Peyer's patch (tissue), 4 donors: ENCODE measurements at regions not wholly inside any gene's neighbourhood (a gene's known extent, or its start where the extent isn't known, plus 50 kb on each side); places are given as distances from the start of the nearest gene placed in this dataset.

Source experiments
- DNase-seq, 3 donors: peaks; one replicate each; pipeline ENCODE4 v3.0.0-alpha.2; 2017 to 2019
- H3K27ac ChIP-seq, 4 donors: fragments of 200-600 bp; sonication (generic); one replicate each; pipeline ENCODE4 v1.5.1; 2016 to 2019
- H3K27me3 ChIP-seq, 2 donors: fragments of 200-600 bp; sonication (generic); one replicate each; pipeline ENCODE4 v1.5.1; 2019
- H3K36me3 ChIP-seq, 3 donors: fragments of 200-600 bp; sonication (generic); one replicate each; pipeline ENCODE4 v1.5.1; 2016 to 2019
- H3K4me1 ChIP-seq, 4 donors: fragments of 200-600 bp; sonication (generic); one replicate each; pipeline ENCODE4 v1.5.1; 2016 to 2019
- H3K4me3 ChIP-seq, 4 donors: fragments of 200-600 bp; sonication (generic); 1 replicate in 3 of 4; 2 replicates in 1 of 4; pipeline ENCODE4 v1.5.1; 2016 to 2019; ENCODE audit warnings: mild to moderate bottlenecking in 1 of 4
- H3K9me3 ChIP-seq, 4 donors: fragments of 200-600 bp; sonication (generic); one replicate each; pipeline ENCODE4 v1.5.1; 2016 to 2019; ENCODE audit warnings: mild to moderate bottlenecking in 1 of 4
- POLR2A ChIP-seq, 2 donors: fragments of 450-650 bp; IDR thresholded peaks; one replicate each; pipeline ENCODE4 v1.5.1; 2017; ENCODE audit warnings: antibody characterized with exemption in 2 of 2, mild to moderate bottlenecking in 2 of 2, moderate library complexity in 2 of 2
- TF ChIP-seq, protein P1 (sequence below), 6 experiments: fragments of 450-650 bp in 4 of 6; fragments of 200-600 bp in 2 of 6; sonication (generic) in 1 of 6; IDR thresholded peaks; one replicate each; pipeline ENCODE4 v1.5.1; 2017 to 2019; ENCODE audit warnings: antibody characterized with exemption in 6 of 6, mild to moderate bottlenecking in 3 of 6, moderate library complexity in 1 of 6

DNA sequence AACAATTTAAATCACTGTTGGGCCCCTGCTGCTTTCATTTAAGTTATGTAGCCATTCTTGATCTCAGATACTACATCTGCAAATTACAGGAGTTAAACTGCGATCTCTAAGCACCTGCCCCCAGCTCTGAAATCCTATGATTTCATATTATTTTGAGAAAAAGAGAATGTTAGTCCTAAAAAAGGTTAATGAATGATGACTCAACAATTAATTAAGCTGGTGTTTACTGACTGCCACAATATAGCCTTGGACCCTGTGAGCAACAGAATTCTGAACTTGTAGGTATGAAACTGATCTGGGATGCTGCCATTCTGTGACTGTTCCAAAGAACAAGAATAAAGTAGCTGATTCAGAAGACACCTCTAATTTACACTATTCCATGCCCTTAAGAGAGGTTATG lies 124.4 kb upstream of the FBXL7 start:
- H3K9me3 ChIP-seq, result no peaks in the 10 kb centered on the region
- no peaks in the 10 kb centered on the region for H3K4me1 ChIP-seq
- no peaks in the 10 kb centered on the region for H3K36me3 ChIP-seq
- H3K27ac ChIP-seq, result no peak overlapping the region
- H3K4me3 ChIP-seq, result no peak overlapping the region
- TF ChIP-seq, protein P1, sequence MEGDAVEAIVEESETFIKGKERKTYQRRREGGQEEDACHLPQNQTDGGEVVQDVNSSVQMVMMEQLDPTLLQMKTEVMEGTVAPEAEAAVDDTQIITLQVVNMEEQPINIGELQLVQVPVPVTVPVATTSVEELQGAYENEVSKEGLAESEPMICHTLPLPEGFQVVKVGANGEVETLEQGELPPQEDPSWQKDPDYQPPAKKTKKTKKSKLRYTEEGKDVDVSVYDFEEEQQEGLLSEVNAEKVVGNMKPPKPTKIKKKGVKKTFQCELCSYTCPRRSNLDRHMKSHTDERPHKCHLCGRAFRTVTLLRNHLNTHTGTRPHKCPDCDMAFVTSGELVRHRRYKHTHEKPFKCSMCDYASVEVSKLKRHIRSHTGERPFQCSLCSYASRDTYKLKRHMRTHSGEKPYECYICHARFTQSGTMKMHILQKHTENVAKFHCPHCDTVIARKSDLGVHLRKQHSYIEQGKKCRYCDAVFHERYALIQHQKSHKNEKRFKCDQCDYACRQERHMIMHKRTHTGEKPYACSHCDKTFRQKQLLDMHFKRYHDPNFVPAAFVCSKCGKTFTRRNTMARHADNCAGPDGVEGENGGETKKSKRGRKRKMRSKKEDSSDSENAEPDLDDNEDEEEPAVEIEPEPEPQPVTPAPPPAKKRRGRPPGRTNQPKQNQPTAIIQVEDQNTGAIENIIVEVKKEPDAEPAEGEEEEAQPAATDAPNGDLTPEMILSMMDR (IDR thresholded peaks at IDR 0.05), result no peak
- TF ChIP-seq POLR2A (IDR thresholded peaks at IDR 0.05), result no peak
- no peak for DNase-seq
- H3K27me3 ChIP-seq, result no peaks in the 10 kb centered on the region

DNA sequence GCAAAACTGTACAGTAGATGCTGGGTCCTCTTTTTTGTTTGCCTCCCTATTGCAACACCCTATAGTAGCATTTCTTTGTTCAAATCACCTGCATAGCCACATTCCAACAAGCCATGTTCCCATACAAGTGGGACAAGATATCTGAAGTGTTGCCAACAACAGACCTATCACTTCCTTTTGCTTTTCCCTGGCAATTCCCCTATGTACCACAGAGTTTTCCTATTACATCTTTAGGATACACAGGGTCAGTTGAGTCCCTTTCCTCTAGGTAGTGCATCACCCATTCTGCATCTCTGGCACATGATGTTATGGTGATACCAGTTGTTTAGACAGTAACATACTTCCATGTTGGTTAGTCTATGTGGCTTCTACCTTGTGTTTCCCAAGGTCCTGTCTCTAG lies 125.1 kb upstream of the FBXL7 start:
- TF ChIP-seq POLR2A (IDR thresholded peaks at IDR 0.05), result no peak
- TF ChIP-seq, protein P1 (IDR thresholded peaks at IDR 0.05), result no peak
- H3K27me3 ChIP-seq, result no peaks in the 10 kb centered on the region
- H3K36me3 ChIP-seq, result no peaks in the 10 kb centered on the region
- H3K4me1 ChIP-seq, result no peaks in the 10 kb centered on the region
- no peak overlapping the region for H3K27ac ChIP-seq
- H3K4me3 ChIP-seq, result no peak overlapping the region
- no peaks in the 10 kb centered on the region for H3K9me3 ChIP-seq
- no peak for DNase-seq

GRCh38 chr5:15373151-15373550 lies 126.8 kb upstream of the FBXL7 start:
- TF ChIP-seq, protein P1 (IDR thresholded peaks at IDR 0.05), result no peak
- no peak for TF ChIP-seq POLR2A (IDR thresholded peaks at IDR 0.05)
- Histone ChIP-seq H3K27me3 (no peaks in the 10 kb centered on the region), H3K4me3 (no peak overlapping the region), H3K9me3 (no peaks in the 10 kb centered on the region), H3K27ac (no peak overlapping the region), H3K36me3 (no peaks in the 10 kb centered on the region), H3K4me1 (no peaks in the 10 kb centered on the region)
- no peak for DNase-seq

GRCh38 chr5:15371184-15371583 lies 128.8 kb upstream of the FBXL7 start:
- TF ChIP-seq, protein P1 (IDR thresholded peaks at IDR 0.05), result no peak
- no peak for TF ChIP-seq POLR2A (IDR thresholded peaks at IDR 0.05)
- no peaks in the 10 kb centered on the region for H3K36me3 ChIP-seq
- no peak overlapping the region for H3K4me3 ChIP-seq
- no peak for DNase-seq
- H3K4me1 ChIP-seq, result no peaks in the 10 kb centered on the region
- no peaks in the 10 kb centered on the region for H3K9me3 ChIP-seq
- H3K27ac ChIP-seq, result no peak overlapping the region
- H3K27me3 ChIP-seq, result no peaks in the 10 kb centered on the region

DNA sequence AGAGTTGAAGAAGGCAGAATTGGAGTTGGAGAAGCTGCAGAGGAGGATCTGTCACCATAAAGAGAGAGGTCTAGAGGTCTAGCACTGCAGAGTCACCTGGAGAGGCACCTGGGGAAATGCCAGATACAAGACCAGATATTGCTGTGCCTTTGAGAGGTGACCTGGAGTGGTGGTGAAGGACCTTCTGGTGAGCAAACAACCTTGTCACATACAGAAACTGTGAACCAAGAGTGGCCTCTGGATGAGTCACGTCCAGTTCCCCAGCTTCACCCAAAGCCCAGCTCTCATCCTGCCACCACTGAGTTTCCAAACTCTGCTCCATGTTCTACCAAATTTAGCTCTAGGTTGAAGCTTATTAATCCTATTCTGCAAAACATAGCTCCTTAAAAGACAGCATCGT lies 131.1 kb upstream of the FBXL7 start:
- no peaks in the 10 kb centered on the region for H3K36me3 ChIP-seq
- no peak overlapping the region for H3K4me3 ChIP-seq
- H3K4me1 ChIP-seq, result no peaks in the 10 kb centered on the region
- no peak for DNase-seq
- H3K27me3 ChIP-seq, result no peaks in the 10 kb centered on the region
- no peak overlapping the region for H3K27ac ChIP-seq
- no peaks in the 10 kb centered on the region for H3K9me3 ChIP-seq
- TF ChIP-seq, protein P1 (IDR thresholded peaks at IDR 0.05), result no peak
- TF ChIP-seq POLR2A (IDR thresholded peaks at IDR 0.05), result no peak

GRCh38 chr5:15367489-15367888 lies 132.5 kb upstream of the FBXL7 start:
- Histone ChIP-seq H3K27ac (no peak overlapping the region), H3K36me3 (no peaks in the 10 kb centered on the region), H3K4me3 (no peak overlapping the region), H3K4me1 (no peaks in the 10 kb centered on the region), H3K9me3 (no peaks in the 10 kb centered on the region), H3K27me3 (no peaks in the 10 kb centered on the region)
- no peak for DNase-seq
- TF ChIP-seq, protein P1 (IDR thresholded peaks at IDR 0.05), result no peak
- no peak for TF ChIP-seq POLR2A (IDR thresholded peaks at IDR 0.05)
